GM21529 (cell line): ENCODE measurements at regions not wholly inside any gene's neighbourhood (a gene's known extent, or its start where the extent isn't known, plus 50 kb on each side); places are given as distances from the start of the nearest gene placed in this dataset.
"Not testable (repeated sequence)": the region's sequence is repeated elsewhere in the genome, so short reads cannot be mapped to it uniquely, and the experiment has no call there.

Experiments
- ATAC-seq: cut with Tn5 transposase; IDR thresholded peaks from one replicate; pipeline ENCODE4 v1.9.1; 2021; ENCODE audit not compliant: unreplicated experiment

- ATAC-seq = no peak
These were observed 342.6 kb downstream of the NSUN3 start for GRCh38 chr3:94405258-94406035.

GRCh38 chr3:94406595-94406994, 343.7 kb downstream of the NSUN3 start:
- no peak for ATAC-seq

- not testable (repeated sequence) for ATAC-seq
These were observed 350.1 kb downstream of the NSUN3 start for GRCh38 chr3:94412936-94413335.

- ATAC-seq = no peak
These were observed 350.7 kb downstream of the NSUN3 start for GRCh38 chr3:94413336-94414108.

GRCh38 chr3:94414418-94414817, 351.6 kb downstream of the NSUN3 start:
- no peak for ATAC-seq

GRCh38 chr3:94416768-94417167, 353.9 kb downstream of the NSUN3 start:
- ATAC-seq = no peak

- no peak for ATAC-seq
These were observed 355.1 kb downstream of the NSUN3 start for GRCh38 chr3:94417963-94418455.

- ATAC-seq = no peak
These were observed 358.1 kb downstream of the NSUN3 start for GRCh38 chr3:94420931-94421330.

- ATAC-seq = no peak
These were observed 360.7 kb downstream of the NSUN3 start for GRCh38 chr3:94423578-94423977.

GRCh38 chr3:94429517-94429916, 366.7 kb downstream of the NSUN3 start:
- ATAC-seq = no peak

GRCh38 chr3:94431876-94432570, 369.2 kb downstream of the NSUN3 start:
- no peak for ATAC-seq

- ATAC-seq = no peak
These were observed 370.9 kb downstream of the NSUN3 start for GRCh38 chr3:94433811-94434210.

GRCh38 chr3:94440767-94441493, 378.1 kb downstream of the NSUN3 start:
- ATAC-seq = no peak

GRCh38 chr3:94441494-94441847, 378.6 kb downstream of the NSUN3 start:
- no peak for ATAC-seq

GRCh38 chr3:94453864-94454263, 391.0 kb downstream of the NSUN3 start:
- ATAC-seq = no peak

- ATAC-seq = no peak
These were observed 396.3 kb downstream of the NSUN3 start for GRCh38 chr3:94459167-94459566.

- ATAC-seq = no peak
These were observed 398.1 kb downstream of the NSUN3 start for GRCh38 chr3:94460931-94461330.

- ATAC-seq = no peak
These were observed 400.1 kb downstream of the NSUN3 start for GRCh38 chr3:94462931-94463330.

- no peak for ATAC-seq
These were observed 409.6 kb downstream of the NSUN3 start for GRCh38 chr3:94472511-94472910.

- ATAC-seq = no peak
These were observed 418.5 kb downstream of the NSUN3 start for GRCh38 chr3:94481226-94481898.
